H1 (cell line): ENCODE measurements at regions not wholly inside any gene's neighbourhood (a gene's known extent, or its start where the extent isn't known, plus 50 kb on each side); places are given as distances from the start of the nearest gene placed in this dataset.

Source experiments
- CTCF ChIA-PET: fragments of 300-600 bp; sonication (Branson Sonifier 250); formaldehyde crosslinking; loops from one replicate; lab custom pipeline; 2021; ENCODE audit not compliant: partially characterized antibody; lab: Charles Lee
- POLR2A ChIA-PET: fragments of 300-600 bp; sonication (Branson Sonifier 250); formaldehyde crosslinking; loops from one replicate; lab custom pipeline; 2021; ENCODE audit warnings: inconsistent platforms; ENCODE audit not compliant: partially characterized antibody; lab: Charles Lee
- DNase-seq, 2 experiments: peaks; one replicate each; pipeline versions ENCODE4 v3.0.0 to v3.0.0-alpha.2; 2010 to 2022; ENCODE audit warnings: low spot score in 2 of 2, low read depth in 1 of 2, mixed read lengths in 1 of 2
- FAIRE-seq: peaks from 2 replicates; lab custom pipeline; 2011; peaks lifted over from hg19 to GRCh38; lab: Jason Lieb, UNC
- H2AFZ ChIP-seq: 2 replicates; pipeline ENCODE4 v1.8.1; 2012; ENCODE audit warnings: low read length, inconsistent platforms
- H2AK5ac ChIP-seq: 2 replicates; pipeline ENCODE4 v1.6.1; 2013; ENCODE audit warnings: low read depth, low read length
- H2BK120ac ChIP-seq: replicated peaks from 2 replicates; pipeline ENCODE3; 2013; ENCODE audit warnings: low read depth, low read length, inconsistent platforms
- H2BK12ac ChIP-seq: 2 replicates; pipeline ENCODE4 v1.6.1; 2013; ENCODE audit warnings: low read depth, low read length
- H2BK15ac ChIP-seq: 2 replicates; pipeline ENCODE4 v1.6.1; 2013; ENCODE audit warnings: low read length
- H2BK20ac ChIP-seq: 2 replicates; pipeline ENCODE4 v1.6.1; 2013; ENCODE audit warnings: low read length
- H2BK5ac ChIP-seq: 2 replicates; pipeline ENCODE4 v1.6.1; 2013; ENCODE audit warnings: low read depth, low read length
- H3K14ac ChIP-seq: 2 replicates; pipeline ENCODE4 v1.6.1; 2013; ENCODE audit warnings: inconsistent platforms; ENCODE audit not compliant: insufficient read length
- H3K18ac ChIP-seq: 2 replicates; pipeline ENCODE4 v1.6.1; 2013; ENCODE audit warnings: low read length; ENCODE audit errors: extremely low read depth
- H3K23ac ChIP-seq: 2 replicates; pipeline ENCODE4 v1.6.1; 2013; ENCODE audit warnings: inconsistent platforms; ENCODE audit not compliant: insufficient read length
- H3K23me2 ChIP-seq: 2 replicates; pipeline ENCODE4 v1.6.1; 2013; ENCODE audit warnings: low read depth, low read length
- H3K27ac ChIP-seq: 2 replicates; pipeline ENCODE4 v1.6.1; 2011; ENCODE audit warnings: low read depth, low read length, inconsistent platforms
- H3K27me3 ChIP-seq, 4 experiments: replicated peaks in 1 of 4; 1 replicate in 1 of 4; 2 replicates in 3 of 4; pipeline versions ENCODE4 v1.6.1 to v1.8.1; 2011 to 2013; ENCODE audit warnings: low read length in 3 of 4, mild to moderate bottlenecking in 3 of 4, inconsistent platforms in 2 of 4, mixed read lengths in 2 of 4, moderate library complexity in 1 of 4; ENCODE audit not compliant: control insufficient read depth in 3 of 4, insufficient read depth in 3 of 4; ENCODE audit errors: extremely low read depth in 1 of 4
- H3K36me3 ChIP-seq, 4 experiments: 2 replicates each; pipeline versions ENCODE4 v1.6.1 to v1.8.1; 2011 to 2013; ENCODE audit warnings: mild to moderate bottlenecking in 4 of 4, low read length in 3 of 4, moderate library complexity in 2 of 4, control low read depth in 1 of 4, inconsistent platforms in 1 of 4; ENCODE audit not compliant: insufficient read depth in 4 of 4, control insufficient read depth in 2 of 4
- H3K4ac ChIP-seq: replicated peaks from 2 replicates; pipeline ENCODE3; 2013; ENCODE audit warnings: low read length, low read depth, mixed read lengths, inconsistent platforms; ENCODE audit not compliant: insufficient read length
- H3K4me1 ChIP-seq, 4 experiments: replicated peaks in 1 of 4; 1 replicate in 1 of 4; 2 replicates in 3 of 4; pipeline versions ENCODE4 v1.6.1 to v1.8.1; 2011 to 2013; ENCODE audit warnings: low read length in 3 of 4, inconsistent platforms in 2 of 4, mixed read lengths in 1 of 4; ENCODE audit not compliant: insufficient read depth in 4 of 4, control insufficient read depth in 3 of 4
- H3K4me2 ChIP-seq, 2 experiments: 2 replicates each; pipeline versions ENCODE4 v1.6.1 to v1.8.1; 2011 to 2013; ENCODE audit warnings: low read depth in 2 of 2, low read length in 2 of 2, control low read depth in 1 of 2, inconsistent platforms in 1 of 2, mild to moderate bottlenecking in 1 of 2; ENCODE audit not compliant: insufficient read depth in 1 of 2
- H3K4me3 ChIP-seq, 4 experiments: fragments of 200-600, 300-600 bp in 1 of 4; sonication (generic), shearing (Covaris generic), sonication (Bioruptor Twin) in 1 of 4; 2 replicates each; pipeline versions ENCODE4 v1.5.1 to v1.8.1; 2011 to 2016; ENCODE audit warnings: low read length in 4 of 4, low read depth in 3 of 4, control low read depth in 2 of 4, inconsistent platforms in 2 of 4, mild to moderate bottlenecking in 2 of 4, mixed read lengths in 1 of 4, moderate library complexity in 1 of 4; ENCODE audit not compliant: insufficient read depth in 2 of 4; ENCODE audit errors: extremely low read depth in 1 of 4
- H3K56ac ChIP-seq: replicated peaks from 2 replicates; pipeline ENCODE3; 2013; ENCODE audit warnings: low read depth, mild to moderate bottlenecking, mixed read lengths, low read length, inconsistent platforms; ENCODE audit not compliant: insufficient read length
- H3K79me1 ChIP-seq: 2 replicates; pipeline ENCODE4 v1.6.1; 2013; ENCODE audit warnings: low read depth, low read length, control low read depth
- H3K79me2 ChIP-seq, 2 experiments: 2 replicates each; pipeline versions ENCODE4 v1.6.1 to v1.8.1; 2012 to 2013; ENCODE audit warnings: low read length in 2 of 2, mild to moderate bottlenecking in 2 of 2, inconsistent platforms in 1 of 2; ENCODE audit not compliant: insufficient read depth in 2 of 2, control insufficient read depth in 1 of 2
- H3K9ac ChIP-seq, 4 experiments: replicated peaks in 1 of 4; 1 replicate in 1 of 4; 2 replicates in 3 of 4; pipeline versions ENCODE4 v1.6.1 to v1.8.1; 2011 to 2013; ENCODE audit warnings: low read depth in 3 of 4, low read length in 3 of 4, control low read depth in 2 of 4, mild to moderate bottlenecking in 2 of 4, moderate library complexity in 2 of 4, inconsistent platforms in 1 of 4; ENCODE audit errors: extremely low read depth in 1 of 4
- H3K9me3 ChIP-seq, 2 experiments: 2 replicates each; pipeline versions ENCODE4 v1.6.1 to v1.8.1; 2012 to 2013; ENCODE audit warnings: mild to moderate bottlenecking in 2 of 2, moderate library complexity in 2 of 2, control low read depth in 1 of 2, inconsistent platforms in 1 of 2, low read depth in 1 of 2, low read length in 1 of 2, mixed read lengths in 1 of 2; ENCODE audit not compliant: insufficient read depth in 2 of 2
- H4K20me1 ChIP-seq, 2 experiments: replicated peaks in 1 of 2; 2 replicates each; pipeline versions ENCODE3 to v1.8.1; 2011 to 2013; ENCODE audit warnings: inconsistent platforms in 2 of 2, low read length in 2 of 2, mild to moderate bottlenecking in 1 of 2; ENCODE audit not compliant: insufficient read depth in 2 of 2, control insufficient read depth in 1 of 2
- H4K5ac ChIP-seq: 2 replicates; pipeline ENCODE4 v1.6.1; 2013; ENCODE audit warnings: low read length, low read depth, mixed read lengths, inconsistent platforms; ENCODE audit not compliant: insufficient read length
- H4K8ac ChIP-seq: 2 replicates; pipeline ENCODE4 v1.8.0; 2013; ENCODE audit warnings: mild to moderate bottlenecking, moderate library complexity, low read length, inconsistent platforms; ENCODE audit not compliant: insufficient read depth; ENCODE audit errors: extremely low read depth
- H4K91ac ChIP-seq: replicated peaks from 2 replicates; pipeline ENCODE3; 2013; ENCODE audit warnings: low read length, mixed read lengths, inconsistent platforms; ENCODE audit not compliant: insufficient read length
- CBX8 ChIP-seq: fragments of 300-800, 300-1000 bp; sonication (generic); IDR thresholded peaks from 2 replicates; pipeline ENCODE4 v1.7.1; 2016; ENCODE audit warnings: low read depth, low read length, borderline replicate concordance
- FOSL1 ChIP-seq: IDR thresholded peaks from 2 replicates; pipeline ENCODE4 v1.6.1; 2011; ENCODE audit warnings: mild to moderate bottlenecking, low read depth, low read length, moderate library complexity; ENCODE audit not compliant: insufficient read depth
- GTF2F1 ChIP-seq: IDR thresholded peaks from 2 replicates; pipeline ENCODE4 v1.6.1; 2012; ENCODE audit warnings: low read depth, low read length, improper control_type of control experiment, borderline replicate concordance
- POLR2A ChIP-seq, 2 experiments: IDR thresholded peaks; 1 replicate in 1 of 2; 2 replicates in 1 of 2; pipeline ENCODE4 v1.6.1; 2011; ENCODE audit warnings: low read depth in 2 of 2, low read length in 2 of 2, mild to moderate bottlenecking in 2 of 2; ENCODE audit errors: control extremely low read depth in 1 of 2
- RFX5 ChIP-seq: IDR thresholded peaks from 2 replicates; pipeline ENCODE4 v1.6.1; 2011; ENCODE audit warnings: low read depth, low read length, improper control_type of control experiment, borderline replicate concordance
- WGBS, 2 experiments: shearing (Covaris generic) in 1 of 2; methylation state at CpG; one replicate each; pipeline versions ENCODE4 v1.1.6 to v1.1.7; 2013 to 2015; ENCODE audit warnings: low lambda C conversion rate in 2 of 2, mixed read lengths in 2 of 2, inconsistent platforms in 1 of 2, low coverage in 1 of 2, missing lambda C conversion rate in 1 of 2; ENCODE audit not compliant: insufficient replicate concordance in 2 of 2, insufficient coverage in 1 of 2, insufficient read length in 1 of 2; ENCODE audit errors: extremely low coverage in 1 of 2, missing lambda C conversion rate in 1 of 2; 5-methylcytosine and 5-hydroxymethylcytosine counted together

- no peak overlapping the region for H3K4me2 ChIP-seq
- no peaks in the 10 kb centered on the region for H3K9me3 ChIP-seq
- no peak overlapping the region for H2AFZ ChIP-seq
- CTCF ChIA-PET, result no interaction called here
- H4K20me1 ChIP-seq, result no peaks in the 10 kb centered on the region
- H3K4me1 ChIP-seq, result peaks cover 0 to 5% (median 0%) of the 10 kb centered on the region in 4 experiments; a peak in 1 of 7 replicates
- POLR2A ChIA-PET, result no interaction called here
- no peaks in the 10 kb centered on the region for H3K79me2 ChIP-seq
- no peak overlapping the region for H2BK5ac ChIP-seq
- TF ChIP-seq POLR2A (IDR thresholded peaks at IDR 0.05; ENCODE audit: control extremely low read depth in 1 of 2, low read depth in 2 of 2, low read length in 2 of 2) (no peak), RFX5 (no peak), CBX8 (no peak), FOSL1 (no peak), GTF2F1 (no peak)
- no peak overlapping the region for H3K18ac ChIP-seq
- H4K8ac ChIP-seq, result no peak overlapping the region
- 94% methylated on average over 7 of the region's 7 CpGs; no CpG with 5 or more reads in 1 of the 2 experiments for WGBS, 2 experiments
- DNase-seq, result no peak
- no peak for FAIRE-seq
- H4K5ac ChIP-seq, result no peak overlapping the region
- no peaks in the 10 kb centered on the region for H3K23me2 ChIP-seq
- no peak overlapping the region for H4K91ac ChIP-seq
- no peaks in the 10 kb centered on the region for H3K79me1 ChIP-seq
- no peak overlapping the region for H3K14ac ChIP-seq
- no peak overlapping the region for H2BK20ac ChIP-seq
- no peaks in the 10 kb centered on the region for H3K27me3 ChIP-seq
- H3K9ac ChIP-seq, result no peak overlapping the region
- H2AK5ac ChIP-seq, result no peak overlapping the region
- no peak overlapping the region for H3K4me3 ChIP-seq
- H3K4ac ChIP-seq, result no peak overlapping the region
- H3K27ac ChIP-seq, result no peak overlapping the region
- no peaks in the 10 kb centered on the region for H3K36me3 ChIP-seq
- H2BK120ac ChIP-seq, result no peak overlapping the region
- no peak overlapping the region for H2BK15ac ChIP-seq
- H3K23ac ChIP-seq, result no peak overlapping the region
- H3K56ac ChIP-seq, result no peak overlapping the region
- H2BK12ac ChIP-seq, result no peak overlapping the region
Measured at GRCh38 chr6:140576004-140576555, 1201.6 kb upstream of the CITED2 start.
